Ishikawa (cell line): ENCODE measurements at regions not wholly inside any gene's neighbourhood (a gene's known extent, or its start where the extent isn't known, plus 50 kb on each side); places are given as distances from the start of the nearest gene placed in this dataset.

Experiments
- EP300 ChIP-seq: IDR thresholded peaks from 2 replicates; pipeline ENCODE4 v1.6.1; 2012; ENCODE audit warnings: borderline replicate concordance
- REST ChIP-seq: IDR thresholded peaks from 2 replicates; pipeline ENCODE4 v1.6.1; 2012; ENCODE audit warnings: low read depth, mild to moderate bottlenecking
- TEAD4 ChIP-seq: IDR thresholded peaks from 2 replicates; pipeline ENCODE4 v1.6.1; 2012
- USF1 ChIP-seq: IDR thresholded peaks from 2 replicates; pipeline ENCODE4 v1.6.1; 2012

GRCh38 chr4:38489924-38490639 lies 173.9 kb upstream of the KLF3 start:
- TF ChIP-seq REST (no peak), EP300 (no peak), TEAD4 (no peak), USF1 (no peak)
